ENCODE measurements at regions not wholly inside any gene's neighbourhood (a gene's known extent, or its start where the extent isn't known, plus 50 kb on each side); places are given as distances from the start of the nearest gene placed in this dataset.

- no peaks in the 10 kb centered on the region for H3K27me3 ChIP-seq (ENCODE audit: control insufficient read depth, low read length)
- H3K4me1 ChIP-seq (ENCODE audit: control insufficient read depth, low read length): no peaks in the 10 kb centered on the region
- H3K4me2 ChIP-seq (ENCODE audit: low read length): no peak overlapping the region
- H3K4me3 ChIP-seq (ENCODE audit: low read length): no peak overlapping the region
- no peaks in the 10 kb centered on the region for H3K9me2 ChIP-seq (replicated peaks; ENCODE audit: control insufficient read depth, low read length)
- H3F3A ChIP-seq (ENCODE audit: control insufficient read depth, insufficient read depth): no peaks in the 10 kb centered on the region
- H3K79me2 ChIP-seq (ENCODE audit: control insufficient read depth, low read length): no peaks in the 10 kb centered on the region
- no peaks in the 10 kb centered on the region for H4K20me1 ChIP-seq (ENCODE audit: control insufficient read depth, insufficient read depth, low read depth, low read length)
- H3K36me3 ChIP-seq (ENCODE audit: control insufficient read depth, low read length): no peaks in the 10 kb centered on the region
- TF ChIP-seq CTCF (IDR thresholded peaks at IDR 0.05; ENCODE audit: low read depth, low read length, poor library complexity, severe bottlenecking) (no peak), EZH2phosphoT487 (IDR thresholded peaks at IDR 0.05; ENCODE audit: borderline replicate concordance, low read length) (no peak)
- no peak overlapping the region for H3K27ac ChIP-seq (ENCODE audit: low read depth, low read length)
- peaks cover 56% of the 10 kb centered on the region; the same call in 1 of the 2 replicates for H3K9me3 ChIP-seq (ENCODE audit: control insufficient read depth, insufficient read depth, low read length)
These were observed 127.3 kb downstream of the DLL1 start for GRCh38 chr6:170163405-170164170.

GRCh38 chr6:170162775-170163404 lies 128.0 kb downstream of the DLL1 start:
- Histone ChIP-seq H3K36me3 (ENCODE audit: control insufficient read depth, low read length) (no peaks in the 10 kb centered on the region), H3K27ac (ENCODE audit: low read depth, low read length) (no peak overlapping the region), H3K79me2 (ENCODE audit: control insufficient read depth, low read length) (no peaks in the 10 kb centered on the region), H3K9me3 (ENCODE audit: control insufficient read depth, insufficient read depth, low read length) (peaks cover 51% of the 10 kb centered on the region; the same call in 1 of the 2 replicates), H3K9me2 (replicated peaks; ENCODE audit: control insufficient read depth, low read length) (no peaks in the 10 kb centered on the region), H3F3A (ENCODE audit: control insufficient read depth, insufficient read depth) (no peaks in the 10 kb centered on the region), H4K20me1 (ENCODE audit: control insufficient read depth, insufficient read depth, low read depth, low read length) (no peaks in the 10 kb centered on the region), H3K4me3 (ENCODE audit: low read length) (no peak overlapping the region), H3K4me1 (ENCODE audit: control insufficient read depth, low read length) (no peaks in the 10 kb centered on the region), H3K27me3 (ENCODE audit: control insufficient read depth, low read length) (no peaks in the 10 kb centered on the region), H3K4me2 (ENCODE audit: low read length) (no peak overlapping the region)
- TF ChIP-seq EZH2phosphoT487 (IDR thresholded peaks at IDR 0.05; ENCODE audit: borderline replicate concordance, low read length): no peak
- TF ChIP-seq CTCF (IDR thresholded peaks at IDR 0.05; ENCODE audit: low read depth, low read length, poor library complexity, severe bottlenecking): no peak

GRCh38 chr6:170162011-170162774 lies 128.7 kb downstream of the DLL1 start:
- H3K4me1 ChIP-seq (ENCODE audit: control insufficient read depth, low read length): no peaks in the 10 kb centered on the region
- no peaks in the 10 kb centered on the region for H4K20me1 ChIP-seq (ENCODE audit: control insufficient read depth, insufficient read depth, low read depth, low read length)
- no peaks in the 10 kb centered on the region for H3K79me2 ChIP-seq (ENCODE audit: control insufficient read depth, low read length)
- H3K27me3 ChIP-seq (ENCODE audit: control insufficient read depth, low read length): no peaks in the 10 kb centered on the region
- H3K4me2 ChIP-seq (ENCODE audit: low read length): no peak overlapping the region
- H3K36me3 ChIP-seq (ENCODE audit: control insufficient read depth, low read length): no peaks in the 10 kb centered on the region
- no peak overlapping the region for H3K4me3 ChIP-seq (ENCODE audit: low read length)
- H3F3A ChIP-seq (ENCODE audit: control insufficient read depth, insufficient read depth): no peaks in the 10 kb centered on the region
- no peak for TF ChIP-seq EZH2phosphoT487 (IDR thresholded peaks at IDR 0.05; ENCODE audit: borderline replicate concordance, low read length)
- no peak for TF ChIP-seq CTCF (IDR thresholded peaks at IDR 0.05; ENCODE audit: low read depth, low read length, poor library complexity, severe bottlenecking)
- H3K9me2 ChIP-seq (replicated peaks; ENCODE audit: control insufficient read depth, low read length): no peaks in the 10 kb centered on the region
- H3K27ac ChIP-seq (ENCODE audit: low read depth, low read length): no peak overlapping the region
- peaks cover 46% of the 10 kb centered on the region; the same call in 1 of the 2 replicates for H3K9me3 ChIP-seq (ENCODE audit: control insufficient read depth, insufficient read depth, low read length)
